ENCODE measurements at regions not wholly inside any gene's neighbourhood (a gene's known extent, or its start where the extent isn't known, plus 50 kb on each side); places are given as distances from the start of the nearest gene placed in this dataset.

GRCh38 chr2:142422769-142423168 lies 292.0 kb upstream of the LRP1B start:
- no peak overlapping the region for H4K5ac ChIP-seq (ENCODE audit: insufficient read length, low read depth, low read length)
- no peaks in the 10 kb centered on the region for H3K27me3 ChIP-seq (ENCODE audit: insufficient read depth, low read length)
- no peaks in the 10 kb centered on the region for H3K27me3 Mint-ChIP-seq (ENCODE audit: low read depth)
- no peaks in the 10 kb centered on the region for H3K79me2 ChIP-seq (ENCODE audit: insufficient read depth, low read length)
- H3K4ac ChIP-seq (ENCODE audit: low read depth, low read length), result no peak overlapping the region
- DNase-seq, result no peak
- no peak overlapping the region for H3K9ac ChIP-seq (ENCODE audit: extremely low read depth, insufficient read length, low read length)
- H3K4me2 ChIP-seq (ENCODE audit: insufficient read depth, insufficient read length, low read length), result no peak overlapping the region
- no peaks in the 10 kb centered on the region for H3K36me3 Mint-ChIP-seq (ENCODE audit: insufficient read depth in 1 of 3, low read depth in 3 of 3)
- no peak overlapping the region for H4K8ac ChIP-seq (replicated peaks; ENCODE audit: insufficient read length, low read depth, low read length)
- no peaks in the 10 kb centered on the region for H4K20me1 ChIP-seq (ENCODE audit: control insufficient read depth, insufficient read depth, insufficient read length)
- H3K14ac ChIP-seq (ENCODE audit: insufficient read depth, low read length), result no peak overlapping the region
- no peak overlapping the region for H2AFZ ChIP-seq (ENCODE audit: low read length)
- H2BK12ac ChIP-seq (ENCODE audit: insufficient read length, low read depth, low read length), result no peak overlapping the region
- no peak overlapping the region for H2BK15ac ChIP-seq (ENCODE audit: low read depth, low read length)
- no peak overlapping the region for H3K18ac ChIP-seq (ENCODE audit: insufficient read length, low read depth, low read length)
- H3T11ph ChIP-seq (ENCODE audit: low read length), result no peak overlapping the region
- no peak overlapping the region for H3K23ac ChIP-seq (ENCODE audit: insufficient read length, low read depth, low read length)
- H4K91ac ChIP-seq (ENCODE audit: insufficient read length, low read depth, low read length), result no peak overlapping the region
- no peak overlapping the region for H2BK120ac ChIP-seq (ENCODE audit: low read depth, low read length, poor library complexity, severe bottlenecking)
- no peaks in the 10 kb centered on the region for H3K23me2 ChIP-seq (ENCODE audit: insufficient read length, low read depth, low read length, poor library complexity, severe bottlenecking)
- no CpG with 5 or more reads among the region's 2 CpGs for WGBS (ENCODE audit: extremely low coverage, insufficient read length, low lambda C conversion rate)
- no peak overlapping the region for H2AK5ac ChIP-seq (ENCODE audit: insufficient read length, low read length)
- no peak overlapping the region for H3K4me3 Mint-ChIP-seq
- no peak overlapping the region for H2BK20ac ChIP-seq (ENCODE audit: low read depth, low read length, poor library complexity, severe bottlenecking)
- no peak overlapping the region for H3K56ac ChIP-seq (ENCODE audit: insufficient read length, low read depth, low read length)
- no peak overlapping the region for H2BK5ac ChIP-seq (ENCODE audit: insufficient read length, low read length)
- H3K4me1 ChIP-seq (ENCODE audit: insufficient read depth, low read length), result no peaks in the 10 kb centered on the region
- H3K4me1 Mint-ChIP-seq, result peaks cover 7% of the 10 kb centered on the region in 2 experiments; a peak in 3 of 4 replicates
- H3K79me1 ChIP-seq (ENCODE audit: insufficient read depth, low read depth, low read length, poor library complexity, severe bottlenecking), result no peaks in the 10 kb centered on the region
- H3K9me3 Mint-ChIP-seq, result no peaks in the 10 kb centered on the region
- no peak overlapping the region for H3K27ac ChIP-seq (ENCODE audit: insufficient read length, low read depth, low read length)
- no peak for TF ChIP-seq CTCF (conservative IDR thresholded peaks at IDR 0.05)
- no peaks in the 10 kb centered on the region for H3K9me3 ChIP-seq (ENCODE audit: control insufficient read depth, low read depth, low read length)
- no peak overlapping the region for H3K27ac Mint-ChIP-seq

Measured in H9 (cell line).